GM18870 (cell line): ENCODE measurements at regions not wholly inside any gene's neighbourhood (a gene's known extent, or its start where the extent isn't known, plus 50 kb on each side); places are given as distances from the start of the nearest gene placed in this dataset.
"Not testable (repeated sequence)": the region's sequence is repeated elsewhere in the genome, so short reads cannot be mapped to it uniquely, and the experiment has no call there.

ENCODE experiments used
- ATAC-seq: cut with Tn5 transposase; IDR thresholded peaks from one replicate; pipeline ENCODE4 v1.9.1; 2021; ENCODE audit warnings: moderate library complexity; ENCODE audit not compliant: unreplicated experiment

GRCh38 chr17:30689266-30690000 is 135.1 kb downstream of the CRLF3 start:
- ATAC-seq, result not testable (repeated sequence)

- not testable (repeated sequence) for ATAC-seq
These were observed 137.7 kb downstream of the CRLF3 start for GRCh38 chr17:30686538-30687479.

DNA sequence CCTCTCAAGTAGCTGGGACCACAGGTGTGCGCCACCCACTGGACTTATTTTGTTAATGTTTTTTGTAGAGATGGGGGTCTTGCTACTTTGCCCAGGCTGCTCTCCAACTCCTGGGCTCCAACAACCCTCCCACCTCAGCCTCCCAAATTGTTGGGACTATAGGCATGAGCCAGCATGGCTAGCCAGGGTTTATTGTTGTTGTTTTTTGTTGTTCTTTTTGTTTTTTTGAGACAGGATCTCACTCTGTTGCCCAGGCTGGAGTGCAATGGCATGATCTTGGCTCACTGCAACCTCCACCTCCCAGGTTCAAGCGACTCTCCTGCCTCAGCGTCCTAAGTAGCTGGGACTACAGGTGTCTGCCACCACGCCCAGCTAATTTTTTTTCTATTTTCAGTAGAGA is 142.2 kb downstream of the CRLF3 start:
- ATAC-seq, result not testable (repeated sequence)

DNA sequence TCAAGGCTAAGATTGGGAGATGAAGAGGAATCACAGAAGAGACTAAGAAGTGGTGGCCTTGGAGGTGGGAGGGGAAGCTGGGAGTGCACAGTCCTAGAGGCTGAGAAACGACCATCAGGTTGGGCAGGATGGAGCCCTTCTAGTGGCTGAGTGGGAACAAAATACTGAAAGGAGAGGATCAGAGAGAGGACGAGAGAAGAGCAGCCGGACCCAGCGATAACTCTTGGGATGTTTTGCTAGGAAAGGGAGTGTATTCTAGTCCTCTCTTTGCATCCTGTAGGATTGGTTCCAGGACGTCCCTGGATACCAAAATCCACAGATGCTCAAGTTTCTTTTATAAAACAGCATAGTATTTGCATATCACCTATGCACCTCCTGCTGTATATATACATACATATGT is 143.8 kb downstream of the CRLF3 start:
- ATAC-seq, result not testable (repeated sequence)

DNA sequence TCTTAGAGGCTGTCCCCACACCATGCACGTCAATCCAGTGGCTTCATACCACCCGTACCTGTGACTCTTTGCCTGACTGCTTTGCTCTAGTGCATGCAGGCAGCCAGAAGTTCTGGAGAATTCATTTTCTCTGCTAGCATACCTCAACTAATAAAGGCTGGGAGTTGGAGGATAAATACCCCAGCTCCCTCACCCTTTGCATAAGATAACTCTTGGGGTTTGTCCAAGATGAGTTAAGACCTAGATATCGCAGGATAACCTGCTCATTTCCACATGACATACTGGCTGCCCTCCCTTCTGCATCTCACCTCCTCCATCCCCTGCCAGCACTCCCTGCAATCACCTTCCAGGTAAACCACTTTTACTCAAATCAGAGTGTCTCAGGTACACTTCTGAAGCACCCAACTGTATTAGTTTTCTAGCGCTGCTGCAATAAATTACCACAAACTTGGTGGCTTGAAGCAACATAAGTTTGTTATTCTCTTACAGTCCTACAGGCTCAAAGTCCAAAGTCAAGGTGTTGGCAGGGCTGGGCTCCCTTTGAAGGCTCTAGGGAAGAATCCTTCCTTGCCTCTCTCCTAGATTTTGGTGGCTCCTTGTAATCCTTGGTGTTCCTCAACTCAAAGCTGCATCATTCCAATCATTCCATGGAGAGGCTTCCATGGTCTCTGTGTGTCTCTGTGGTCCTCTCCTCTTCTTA is 146.8 kb downstream of the CRLF3 start:
- ATAC-seq, result no peak

- ATAC-seq, result not testable (repeated sequence)
These were observed 148.6 kb downstream of the CRLF3 start for GRCh38 chr17:30675777-30676492.

- not testable (repeated sequence) for ATAC-seq
These were observed 155.3 kb downstream of the CRLF3 start for GRCh38 chr17:30669217-30669649.

- not testable (repeated sequence) for ATAC-seq
These were observed 155.9 kb downstream of the CRLF3 start for GRCh38 chr17:30668360-30669181.

DNA sequence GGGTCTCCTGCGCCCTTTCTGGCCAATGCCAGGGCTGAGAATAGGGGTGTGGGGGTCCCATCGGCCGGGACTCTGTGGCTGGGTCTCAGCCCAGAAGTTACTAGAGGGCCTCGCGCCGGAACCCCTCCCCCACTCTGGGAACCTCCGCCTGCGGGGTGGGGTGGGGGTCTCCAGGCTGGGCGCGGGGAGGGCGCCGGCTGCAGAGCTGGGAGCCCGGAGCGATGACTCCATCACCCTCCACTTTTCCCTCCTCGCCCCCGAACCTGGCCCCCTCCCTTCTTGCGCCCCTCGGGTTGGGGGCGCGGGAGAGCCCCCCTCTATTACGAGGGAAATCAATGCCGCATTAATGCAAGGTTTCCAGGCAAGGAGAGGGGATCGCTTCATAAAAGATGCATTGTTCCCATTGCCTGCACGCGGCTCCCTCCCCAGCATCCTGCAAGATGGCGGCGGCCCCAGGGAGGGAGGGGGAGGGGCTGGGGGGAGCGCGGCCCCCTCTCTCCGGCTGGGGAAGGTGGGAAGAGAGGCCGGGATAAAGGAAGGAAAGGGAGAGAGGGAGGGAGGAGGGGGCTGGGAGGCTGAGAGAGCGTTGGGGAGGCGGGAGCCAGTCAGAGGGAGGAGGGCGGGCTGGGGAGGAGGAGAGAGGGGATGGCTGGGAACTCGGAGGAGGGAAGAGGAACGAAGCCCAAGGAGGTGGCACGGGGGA is 156.7 kb downstream of the CRLF3 start:
- ATAC-seq, result not testable (repeated sequence)

DNA sequence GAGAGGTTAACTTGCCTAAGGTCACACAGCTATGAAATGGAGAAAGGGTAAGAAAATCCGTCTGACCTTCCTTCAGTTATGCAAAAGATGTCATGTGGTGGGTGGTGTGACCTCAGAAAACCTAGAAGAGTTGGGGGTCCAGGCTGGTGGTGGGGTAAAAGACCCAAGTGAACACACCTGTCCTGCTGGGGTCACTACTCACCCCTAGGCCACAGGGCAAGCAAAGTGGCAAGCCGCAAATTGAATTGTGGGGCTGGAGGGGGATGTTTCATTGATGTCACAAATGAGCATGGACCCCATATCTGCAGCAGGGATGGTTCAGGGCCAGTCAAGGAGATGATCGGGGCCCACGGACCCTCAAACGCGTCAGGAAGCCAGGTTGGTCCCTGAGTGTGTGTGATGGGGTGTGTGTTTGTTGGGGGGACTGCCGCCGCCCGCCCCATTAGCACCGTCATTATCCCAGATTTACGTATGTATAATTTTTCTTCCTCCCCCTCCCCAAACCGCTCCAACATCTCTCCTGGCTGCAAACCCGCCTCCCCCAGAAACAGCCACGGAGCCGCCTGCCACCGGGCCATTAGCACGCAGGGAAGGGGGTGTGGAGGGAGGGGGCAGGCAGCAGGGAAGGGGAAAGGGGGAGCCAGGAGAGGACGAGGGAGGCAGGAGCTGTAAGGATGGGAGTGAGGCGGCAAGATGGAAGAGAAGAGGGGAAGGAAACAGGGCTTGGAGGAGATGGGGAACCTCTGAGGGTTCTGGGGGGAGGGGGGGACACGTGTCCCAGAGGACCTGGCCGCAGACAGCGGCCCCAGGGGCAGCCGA is 157.4 kb downstream of the CRLF3 start:
- not testable (repeated sequence) for ATAC-seq

DNA sequence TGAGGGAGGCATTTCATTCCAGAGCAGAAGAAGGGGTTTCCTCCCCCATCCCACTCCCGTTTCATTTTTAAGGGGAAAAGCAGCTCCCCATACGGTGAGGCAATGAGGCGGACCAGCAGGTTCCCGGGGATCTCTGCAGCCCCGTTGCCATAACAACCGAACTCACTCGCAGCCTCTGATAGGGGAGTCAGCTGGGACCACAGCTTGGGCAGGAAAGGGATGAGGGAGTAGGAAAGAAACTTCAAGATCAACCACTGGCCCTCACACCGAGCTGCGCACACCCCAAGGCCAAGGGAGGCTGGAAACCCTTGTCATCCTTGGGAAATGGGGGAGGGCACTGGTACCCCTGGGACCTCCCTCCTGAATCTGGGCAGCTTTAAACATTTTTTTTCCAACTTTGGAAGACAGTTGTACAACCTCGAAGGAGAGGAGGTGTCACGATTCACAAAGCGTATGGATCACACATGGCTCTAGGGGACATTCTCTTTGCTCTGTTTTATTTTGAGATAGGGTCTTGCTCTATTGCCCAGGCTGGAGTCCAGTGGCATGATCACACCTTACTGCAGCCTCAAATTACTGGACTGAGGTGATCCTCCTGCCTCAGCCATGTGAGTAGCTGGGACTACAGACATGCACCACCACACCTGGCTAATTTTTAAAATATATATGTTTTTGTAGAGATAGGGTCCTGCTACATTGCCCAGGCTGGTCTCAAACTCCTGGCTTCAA is 160.6 kb downstream of the CRLF3 start:
- ATAC-seq, result not testable (repeated sequence)

- ATAC-seq, result not testable (repeated sequence)
These were observed 167.3 kb downstream of the CRLF3 start for GRCh38 chr17:30657148-30657547.

DNA sequence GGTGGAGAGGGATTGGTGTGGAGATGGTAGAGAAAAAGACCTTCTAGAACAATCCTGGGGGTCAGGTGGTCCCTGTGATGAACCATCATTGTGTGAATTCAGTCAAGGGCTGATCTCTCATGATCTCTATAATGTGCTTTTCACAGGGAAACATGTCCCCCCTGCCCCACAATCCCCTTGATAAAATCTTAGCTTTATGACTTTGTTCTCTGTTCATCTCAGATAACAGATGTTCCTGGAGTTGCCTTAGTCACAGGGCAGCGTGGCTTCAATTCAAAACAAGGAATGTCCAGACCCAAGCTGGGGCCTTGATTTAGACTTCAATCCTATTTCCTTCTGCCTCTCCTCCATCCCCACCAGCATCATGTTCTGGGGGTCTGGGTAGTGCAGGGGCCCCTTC is 171.5 kb downstream of the CRLF3 start:
- ATAC-seq, result not testable (repeated sequence)

- not testable (repeated sequence) for ATAC-seq
These were observed 172.9 kb downstream of the GOSR1 start for GRCh38 chr17:30650149-30650548.

GRCh38 chr17:30648015-30648620 is 170.9 kb downstream of the GOSR1 start:
- ATAC-seq, result not testable (repeated sequence)

- ATAC-seq, result not testable (repeated sequence)
These were observed 168.7 kb downstream of the GOSR1 start for GRCh38 chr17:30645875-30646274.

GRCh38 chr17:30644713-30645112 is 167.5 kb downstream of the GOSR1 start:
- not testable (repeated sequence) for ATAC-seq
